ENCODE measurements at regions not wholly inside any gene's neighbourhood (a gene's known extent, or its start where the extent isn't known, plus 50 kb on each side); places are given as distances from the start of the nearest gene placed in this dataset.

- TF ChIP-seq GABPA (IDR thresholded peaks at IDR 0.05; ENCODE audit: low read depth), result no peak
- no peak for TF ChIP-seq EP300 (IDR thresholded peaks at IDR 0.05; ENCODE audit: borderline replicate concordance in 1 of 2, low read depth in 1 of 2, low read length in 1 of 2)
- no peak for TF ChIP-seq EZH2phosphoT487 (IDR thresholded peaks at IDR 0.05; ENCODE audit: borderline replicate concordance, low read depth)
- TF ChIP-seq CTCF (IDR thresholded peaks at IDR 0.05), result no peak
- no peak for TF ChIP-seq GATA2 (CRISPR knock-in tag; IDR thresholded peaks at IDR 0.05)
- no peak for TF ChIP-seq POLR2AphosphoS5 (IDR thresholded peaks at IDR 0.05; ENCODE audit: low read depth, low read length)
- no peak for TF ChIP-seq CHD2 (IDR thresholded peaks at IDR 0.05; ENCODE audit: low read length, partially characterized antibody)
- no peak for TF ChIP-seq USF1 (IDR thresholded peaks at IDR 0.05; ENCODE audit: borderline replicate concordance, low read depth)
- no peak for TF ChIP-seq MEF2A (IDR thresholded peaks at IDR 0.05; ENCODE audit: borderline replicate concordance, low read depth)
- no peak for TF ChIP-seq TAF1 (IDR thresholded peaks at IDR 0.05; ENCODE audit: borderline replicate concordance, low read depth, low read length)
- no peak for TF ChIP-seq RFX5 (IDR thresholded peaks at IDR 0.05; ENCODE audit: low read length)
Observed at GRCh38 chr4:159038536-159038935, 64.3 kb upstream of the RAPGEF2 start.

Data from SK-N-SH (cell line).